Skeletal muscle satellite cell (primary cell): ENCODE measurements at regions not wholly inside any gene's neighbourhood (a gene's known extent, or its start where the extent isn't known, plus 50 kb on each side); places are given as distances from the start of the nearest gene placed in this dataset.

Experiments
- H3K27me3 ChIP-seq: 2 replicates; pipeline ENCODE4 v1.7.0; 2013; ENCODE audit warnings: low read length; ENCODE audit not compliant: control insufficient read depth, insufficient read depth
- H3K36me3 ChIP-seq: 2 replicates; pipeline ENCODE4 v1.7.0; 2013; ENCODE audit warnings: mild to moderate bottlenecking, control low read depth, low read length; ENCODE audit not compliant: insufficient read depth
- H3K4me1 ChIP-seq: 2 replicates; pipeline ENCODE4 v1.7.0; 2013; ENCODE audit warnings: low read length; ENCODE audit not compliant: control insufficient read depth, insufficient read depth
- H3K4me2 ChIP-seq: 2 replicates; pipeline ENCODE4 v1.7.0; 2013; ENCODE audit warnings: mild to moderate bottlenecking, low read length
- H3K4me3 ChIP-seq: 2 replicates; pipeline ENCODE4 v1.7.0; 2013; ENCODE audit warnings: low read length
- H3K9ac ChIP-seq: 2 replicates; pipeline ENCODE4 v1.7.0; 2013; ENCODE audit warnings: mild to moderate bottlenecking, low read depth, low read length, moderate library complexity
- H3K9me3 ChIP-seq: replicated peaks from 2 replicates; pipeline ENCODE4 v1.7.0; 2013; ENCODE audit warnings: mild to moderate bottlenecking, control low read depth, low read length

DNA sequence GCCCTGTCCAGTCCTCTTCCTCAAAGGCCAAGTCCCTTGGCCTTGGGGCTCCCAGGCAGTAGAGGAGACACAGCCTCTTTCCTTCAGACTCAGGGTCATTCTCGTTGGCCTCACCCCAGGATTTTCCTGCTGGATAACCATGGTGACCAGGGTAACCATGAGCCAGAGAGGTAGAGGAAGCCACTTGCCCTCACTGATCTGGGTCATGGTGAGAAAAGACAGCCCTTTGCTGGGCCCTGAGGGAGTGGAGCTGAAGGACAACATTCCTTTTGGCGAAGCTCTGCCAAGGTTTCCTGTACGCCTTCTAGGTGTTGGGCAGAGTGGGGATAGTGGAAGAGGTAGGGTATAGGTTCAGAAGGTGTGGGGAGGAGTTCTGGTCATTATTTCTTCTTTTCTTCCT lies 53.1 kb upstream of the WNT4 start:
- no peak overlapping the region for H3K4me2 ChIP-seq
- no peak overlapping the region for H3K9ac ChIP-seq
- H3K36me3 ChIP-seq: no peaks in the 10 kb centered on the region
- no peaks in the 10 kb centered on the region for H3K4me1 ChIP-seq
- H3K9me3 ChIP-seq: no peaks in the 10 kb centered on the region
- H3K4me3 ChIP-seq: no peak overlapping the region
- peaks cover 51% of the 10 kb centered on the region for H3K27me3 ChIP-seq

DNA sequence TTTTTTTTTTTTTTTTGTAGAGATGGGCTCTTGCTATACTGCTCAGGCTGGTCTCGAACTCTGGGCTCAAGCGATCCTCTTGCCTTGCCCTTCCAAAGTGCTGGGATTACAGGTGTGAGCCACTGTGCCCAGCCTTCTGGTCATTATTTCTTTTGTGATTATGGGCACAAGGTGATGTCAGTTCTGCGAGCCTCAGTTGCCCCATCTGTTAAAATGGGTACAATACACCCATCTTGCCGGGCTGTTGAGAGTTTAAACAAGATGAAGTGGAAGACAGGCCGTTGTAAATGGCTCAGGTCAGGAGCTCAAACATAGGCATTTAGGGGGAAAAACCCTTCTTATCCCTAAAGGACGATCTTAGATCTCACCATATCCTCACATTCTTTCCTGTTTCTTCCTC lies 53.7 kb upstream of the WNT4 start:
- Histone ChIP-seq H3K9ac (no peak overlapping the region), H3K4me1 (no peaks in the 10 kb centered on the region), H3K9me3 (no peaks in the 10 kb centered on the region), H3K36me3 (no peaks in the 10 kb centered on the region), H3K4me3 (no peak overlapping the region), H3K4me2 (no peak overlapping the region), H3K27me3 (peaks cover 48% of the 10 kb centered on the region)

DNA sequence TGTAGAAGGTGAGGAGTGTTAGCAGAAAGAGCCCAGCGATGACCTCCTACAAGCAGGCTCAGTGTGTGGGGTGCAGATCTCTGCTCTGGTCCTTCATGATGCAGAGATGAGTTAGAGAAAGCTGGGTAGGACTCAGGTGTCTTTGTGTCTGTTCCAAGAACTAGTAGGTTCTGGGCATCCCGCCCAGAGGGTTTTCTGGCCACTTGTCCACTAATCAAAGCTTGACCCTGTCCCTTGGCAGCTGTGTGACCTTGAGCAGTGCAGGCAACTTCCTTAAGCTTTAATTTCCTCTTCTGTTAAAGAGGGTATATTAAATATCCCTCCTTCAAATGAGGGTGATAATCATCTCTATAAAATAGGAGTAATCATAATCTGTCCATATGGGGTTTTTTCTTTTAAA lies 54.7 kb upstream of the WNT4 start:
- Histone ChIP-seq H3K4me1 (no peaks in the 10 kb centered on the region), H3K9me3 (no peaks in the 10 kb centered on the region), H3K27me3 (peaks cover 44% of the 10 kb centered on the region), H3K4me3 (no peak overlapping the region), H3K4me2 (no peak overlapping the region), H3K9ac (no peak overlapping the region), H3K36me3 (no peaks in the 10 kb centered on the region)

DNA sequence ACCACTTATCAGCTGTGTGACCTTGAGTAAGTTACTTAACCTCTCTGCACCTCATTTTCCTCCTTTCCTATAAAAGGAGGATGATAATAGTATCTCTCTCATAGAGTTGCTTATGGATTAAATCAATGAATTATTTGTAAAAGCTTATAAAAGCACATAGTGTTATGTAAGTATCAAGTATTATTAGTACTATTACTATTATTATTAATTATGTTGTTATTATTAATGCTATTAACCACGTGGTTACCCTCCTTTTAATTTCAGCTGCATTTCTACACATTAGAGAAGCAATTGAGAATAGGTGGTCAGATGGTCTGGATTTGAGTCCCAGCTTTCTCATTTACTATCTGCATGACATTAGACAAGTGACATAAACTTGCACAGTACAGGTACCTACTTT lies 58.1 kb upstream of the WNT4 start:
- Histone ChIP-seq H3K4me1 (no peaks in the 10 kb centered on the region), H3K36me3 (no peaks in the 10 kb centered on the region), H3K4me3 (no peak overlapping the region), H3K4me2 (no peak overlapping the region), H3K27me3 (peaks cover 68% of the 10 kb centered on the region), H3K9ac (no peak overlapping the region), H3K9me3 (no peaks in the 10 kb centered on the region)

GRCh38 chr1:22203335-22203734 lies 60.4 kb upstream of the WNT4 start:
- H3K9me3 ChIP-seq: no peaks in the 10 kb centered on the region
- H3K4me3 ChIP-seq: no peak overlapping the region
- H3K27me3 ChIP-seq: peaks cover 72% of the 10 kb centered on the region

DNA sequence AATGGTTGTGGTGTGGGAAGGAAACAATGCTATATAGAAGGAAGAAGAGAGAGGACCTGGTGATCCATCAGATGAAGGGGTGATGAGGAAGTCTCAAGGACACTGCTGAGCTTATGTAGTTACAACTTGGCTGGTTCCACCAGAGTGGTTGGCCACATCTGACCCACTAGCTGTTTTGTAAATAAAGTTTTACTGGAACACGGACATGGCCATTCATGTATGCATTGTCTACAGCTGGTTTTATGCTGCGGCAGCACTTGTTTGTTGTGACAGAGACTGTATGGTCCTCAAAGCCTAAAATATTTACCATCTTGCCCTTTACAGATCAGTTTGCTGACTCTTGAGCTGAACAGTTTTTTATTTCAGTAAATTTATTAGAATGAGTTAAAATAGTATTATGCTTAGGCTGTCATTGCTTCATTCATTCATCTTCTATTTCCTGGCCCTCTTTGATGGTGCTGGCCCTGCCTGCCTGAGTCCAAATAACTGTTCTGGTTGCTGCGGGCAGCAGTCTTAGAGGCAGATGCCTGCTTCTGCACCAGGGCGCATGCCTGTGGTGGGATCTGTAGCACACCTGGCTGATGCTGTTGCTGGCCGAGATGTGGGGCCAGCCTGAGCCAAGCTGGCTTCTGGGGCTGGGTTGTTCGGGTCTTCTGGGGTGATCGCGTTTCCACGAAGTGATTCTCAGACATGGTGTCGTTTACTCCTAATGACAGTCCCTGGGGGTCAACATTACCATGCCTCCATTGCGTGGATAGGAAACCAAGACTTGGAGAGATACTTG lies 61.4 kb upstream of the WNT4 start:
- Histone ChIP-seq H3K4me2 (no peak overlapping the region), H3K27me3 (peaks cover 75% of the 10 kb centered on the region), H3K9me3 (no peaks in the 10 kb centered on the region), H3K4me1 (no peaks in the 10 kb centered on the region), H3K9ac (no peak overlapping the region), H3K4me3 (no peak overlapping the region), H3K36me3 (no peaks in the 10 kb centered on the region)

More at GRCh38 chr1:22203335-22203734, 60.4 kb upstream of the WNT4 start:
- Histone ChIP-seq H3K4me1 (no peaks in the 10 kb centered on the region), H3K36me3 (no peaks in the 10 kb centered on the region), H3K9ac (no peak overlapping the region), H3K4me2 (no peak overlapping the region)

GRCh38 chr1:22204989-22205913 lies 62.4 kb upstream of the WNT4 start:
- H3K4me2 ChIP-seq: no peak overlapping the region

GRCh38 chr1:22206551-22207125 lies 63.7 kb upstream of the WNT4 start:
- no peak overlapping the region for H3K4me3 ChIP-seq
- H3K9me3 ChIP-seq: no peaks in the 10 kb centered on the region
- peaks cover 85% of the 10 kb centered on the region for H3K27me3 ChIP-seq
- no peak overlapping the region for H3K4me2 ChIP-seq
- no peaks in the 10 kb centered on the region for H3K4me1 ChIP-seq
- H3K9ac ChIP-seq: no peak overlapping the region
- no peaks in the 10 kb centered on the region for H3K36me3 ChIP-seq

More at GRCh38 chr1:22204989-22205913, 62.4 kb upstream of the WNT4 start:
- Histone ChIP-seq H3K9me3 (no peaks in the 10 kb centered on the region), H3K27me3 (peaks cover 74% of the 10 kb centered on the region), H3K36me3 (no peaks in the 10 kb centered on the region), H3K4me3 (no peak overlapping the region), H3K9ac (no peak overlapping the region), H3K4me1 (no peaks in the 10 kb centered on the region)

DNA sequence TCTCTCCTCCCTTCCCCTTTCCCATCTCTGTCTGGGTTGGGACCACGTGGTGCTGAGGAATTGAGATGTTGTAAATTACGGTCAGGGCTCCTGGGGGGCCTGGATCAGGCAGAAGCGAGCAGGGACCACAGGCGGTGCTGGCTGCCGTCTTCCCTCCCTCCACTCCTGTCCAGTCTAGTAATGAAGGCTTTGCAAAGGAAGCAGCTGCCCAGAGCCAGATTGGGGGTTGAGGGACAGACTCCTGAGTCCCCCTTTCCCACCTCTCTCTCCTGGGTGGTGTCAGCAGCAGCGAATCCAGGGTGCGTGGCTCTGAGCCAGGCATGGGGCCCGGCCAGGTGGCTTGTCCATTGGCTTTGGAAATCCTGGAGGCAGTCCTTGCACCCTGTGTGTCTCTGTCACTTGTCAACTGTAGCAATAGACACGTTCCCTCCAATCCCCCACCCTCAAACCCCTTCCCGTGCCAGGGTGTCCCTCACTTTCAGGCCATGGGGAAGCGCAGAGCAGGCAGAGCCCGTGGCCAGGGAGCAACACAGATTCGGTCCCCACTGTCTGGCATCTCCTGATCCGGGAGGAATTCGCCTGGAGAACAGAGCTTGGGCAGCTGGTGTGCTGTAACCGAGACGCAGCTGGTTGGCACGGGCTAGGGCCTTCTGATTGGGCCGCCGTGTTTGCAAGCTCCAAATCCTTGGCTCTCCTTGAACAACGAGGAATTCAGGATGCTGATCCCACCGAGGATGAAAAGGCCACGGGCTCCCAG lies 64.8 kb upstream of the WNT4 start:
- Histone ChIP-seq H3K27me3 (peaks cover 93% of the 10 kb centered on the region), H3K9ac (no peak overlapping the region), H3K4me2 (no peak overlapping the region), H3K4me1 (no peaks in the 10 kb centered on the region), H3K4me3 (no peak overlapping the region), H3K36me3 (no peaks in the 10 kb centered on the region), H3K9me3 (no peaks in the 10 kb centered on the region)

DNA sequence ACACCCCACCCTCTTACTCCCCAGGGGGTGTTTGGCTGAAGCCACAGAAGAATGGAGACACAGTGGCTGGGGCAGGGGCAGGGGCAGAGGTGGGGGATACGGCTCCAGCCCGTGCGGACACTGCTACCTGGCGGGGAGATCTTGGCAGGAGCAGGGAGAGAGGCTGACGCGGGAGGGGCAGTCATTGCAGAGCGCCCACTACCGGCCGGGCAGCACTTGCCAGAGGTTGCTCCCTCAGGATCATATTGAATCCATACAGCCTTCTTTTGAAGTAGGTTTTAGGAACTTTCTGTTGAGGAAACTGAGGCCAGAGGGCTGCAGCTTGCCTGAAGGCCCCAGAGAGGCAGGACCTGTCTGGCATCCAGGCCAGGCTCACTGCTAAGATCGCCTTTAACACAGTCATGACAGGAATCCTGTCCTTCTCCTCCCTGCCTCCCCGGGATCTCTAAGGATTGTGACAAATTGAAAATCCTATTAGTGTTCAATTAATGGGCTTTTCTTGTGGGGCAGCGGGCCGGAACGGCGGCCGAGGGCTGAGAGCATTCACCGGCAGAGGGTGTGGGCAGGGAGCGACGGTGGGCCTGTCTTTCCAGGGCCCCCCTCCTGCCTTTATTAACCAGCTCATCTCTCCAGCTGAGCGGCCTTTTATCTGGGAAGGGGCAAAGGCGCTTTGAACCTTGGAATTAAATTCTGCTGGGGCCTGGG lies 65.5 kb upstream of the WNT4 start:
- no peaks in the 10 kb centered on the region for H3K36me3 ChIP-seq
- H3K9ac ChIP-seq: no peak overlapping the region
- no peak overlapping the region for H3K4me3 ChIP-seq
- H3K9me3 ChIP-seq: no peaks in the 10 kb centered on the region
- H3K4me1 ChIP-seq: no peaks in the 10 kb centered on the region
- H3K4me2 ChIP-seq: no peak overlapping the region
- peaks cover 93% of the 10 kb centered on the region for H3K27me3 ChIP-seq
